Ovary (tissue), 7 donors: ENCODE measurements at regions not wholly inside any gene's neighbourhood (a gene's known extent, or its start where the extent isn't known, plus 50 kb on each side); places are given as distances from the start of the nearest gene placed in this dataset.

ENCODE experiments used
- DNase-seq, 5 donors: peaks; one replicate each; pipeline ENCODE4 v3.0.0-alpha.2; 2019 to 2020
- H3K27ac ChIP-seq, 2 donors: fragments of 200-600 bp; one replicate each; pipeline versions ENCODE4 v1.5.1 to v1.8.0; 2019 to 2022
- H3K27me3 ChIP-seq: fragments of 200-600 bp; one replicate; pipeline ENCODE4 v1.8.0; 2022
- H3K36me3 ChIP-seq: fragments of 200-600 bp; sonication (generic); one replicate; pipeline ENCODE4 v1.5.1; 2019
- H3K4me1 ChIP-seq: one replicate; pipeline ENCODE4 v1.8.1; 2013; ENCODE audit warnings: mild to moderate bottlenecking, moderate library complexity; ENCODE audit not compliant: insufficient read depth
- H3K4me3 ChIP-seq: fragments of 200-600 bp; sonication (generic); one replicate; pipeline ENCODE4 v1.5.1; 2017
- H3K9me3 ChIP-seq, 2 donors: fragments of 200-600 bp in 1 of 2; sonication (generic) in 1 of 2; one replicate each; pipeline versions ENCODE4 v1.5.1 to v1.8.1; 2013 to 2019; ENCODE audit warnings: mild to moderate bottlenecking in 1 of 2, moderate library complexity in 1 of 2
- CTCF ChIP-seq, 3 donors: fragments of 450-650 bp in 2 of 3; fragments of 200-600 bp in 1 of 3; IDR thresholded peaks; one replicate each; pipeline versions ENCODE4 v1.5.1 to v1.8.0; 2016 to 2022; ENCODE audit warnings: antibody characterized with exemption in 3 of 3, mild to moderate bottlenecking in 1 of 3
- EP300 ChIP-seq: sonication (generic); formaldehyde crosslinking; IDR thresholded peaks from one replicate; pipeline ENCODE4 v1.6.1; 2017; ENCODE audit warnings: antibody characterized with exemption
- POLR2A ChIP-seq: fragments of 450-650 bp; IDR thresholded peaks from one replicate; pipeline ENCODE4 v1.6.1; 2017; ENCODE audit warnings: antibody characterized with exemption, mild to moderate bottlenecking, moderate library complexity
- WGBS, 3 donors: extraction: QIAGEN DNeasy Blood & Tissue Kit in 1 of 3; methylation state at CpG; one replicate each; pipeline versions ENCODE4 v1.1.5 to v1.1.7; 2013 to 2017; 5-methylcytosine and 5-hydroxymethylcytosine counted together
- intact Hi-C, 4 donors: fragments of 100-400 bp; cut with DNase I; formaldehyde crosslinking; loops; one replicate each; pipeline versions ENCODE4 v1.11.0 to v1.15.1; 2022 to 2023
- donor health status: DM: no; HTN: no; CAD: no; lungs with moderate emphysema.
- donor health status: DM: no; HTN: no; CAD: no.
- donor health status: Bipolar disorder and iron deficiency.
- donor health status: DM: no; HTN: no; CAD: no.
- donor health status: DM: yes; HTN: yes; CAD: no.

- H3K4me1 ChIP-seq: no peaks in the 10 kb centered on the region
- 66 to 74% (median 71%) methylated on average over 4 of the region's 4 CpGs for WGBS, 3 donors
- H3K27me3 ChIP-seq: no peaks in the 10 kb centered on the region
- no peak overlapping the region for H3K4me3 ChIP-seq
- TF ChIP-seq CTCF (IDR thresholded peaks at IDR 0.05): no peak
- DNase-seq: no peak
- no peaks in the 10 kb centered on the region for H3K36me3 ChIP-seq
- H3K9me3 ChIP-seq: no peaks in the 10 kb centered on the region
- no peak overlapping the region for H3K27ac ChIP-seq
- intact Hi-C loops: loop anchor here in 1 of 4 donors (10.0 kb wide), 1 partner anchor 382 kb away; the partner anchor contains the start of gene TFPI2
Observed at GRCh38 chr7:94277236-94277635, 117.5 kb upstream of the COL1A2 start.

GRCh38 chr7:94280851-94281250 lies 113.8 kb upstream of the COL1A2 start:
- TF ChIP-seq POLR2A: no peak
- TF ChIP-seq CTCF (IDR thresholded peaks at IDR 0.05): no peak
- no peak for TF ChIP-seq EP300
- Histone ChIP-seq H3K4me3 (no peak overlapping the region), H3K36me3 (no peaks in the 10 kb centered on the region), H3K4me1 (no peaks in the 10 kb centered on the region), H3K27ac (no peak overlapping the region), H3K27me3 (no peaks in the 10 kb centered on the region), H3K9me3 (no peaks in the 10 kb centered on the region)
- DNase-seq: no peak
- intact Hi-C loops: loop anchor here in 1 of 4 donors (10.0 kb wide), 1 partner anchor 154 kb away; no protein-coding TSS in a partner anchor
- WGBS, 3 donors: 62 to 72% (median 65%) methylated on average over 2 of the region's 2 CpGs

GRCh38 chr7:94284104-94284503 lies 110.6 kb upstream of the COL1A2 start:
- 66 to 73% (median 69%) methylated on average over 2 of the region's 2 CpGs for WGBS, 3 donors
- TF ChIP-seq POLR2A (no peak), EP300 (no peak), CTCF (IDR thresholded peaks at IDR 0.05) (no peak)
- no peaks in the 10 kb centered on the region for H3K27me3 ChIP-seq
- no peak overlapping the region for H3K27ac ChIP-seq
- H3K9me3 ChIP-seq: no peaks in the 10 kb centered on the region
- H3K36me3 ChIP-seq: no peaks in the 10 kb centered on the region
- no peaks in the 10 kb centered on the region for H3K4me1 ChIP-seq
- no peak for DNase-seq
- intact Hi-C loops: loop anchor here in 1 of 4 donors (10.0 kb wide), 1 partner anchor 151 kb away; no protein-coding TSS in a partner anchor
- no peak overlapping the region for H3K4me3 ChIP-seq

- Histone ChIP-seq H3K27ac (no peak overlapping the region), H3K27me3 (no peaks in the 10 kb centered on the region), H3K4me3 (no peak overlapping the region), H3K36me3 (no peaks in the 10 kb centered on the region), H3K9me3 (no peaks in the 10 kb centered on the region), H3K4me1 (no peaks in the 10 kb centered on the region)
- TF ChIP-seq POLR2A: no peak
- TF ChIP-seq EP300: no peak
- no peak for TF ChIP-seq CTCF (IDR thresholded peaks at IDR 0.05)
- intact Hi-C loops: loop anchor here in 1 of 4 donors (10.0 kb wide), 1 partner anchor 149 kb away; no protein-coding TSS in a partner anchor
- no peak for DNase-seq
- WGBS, 3 donors: 53 to 76% (median 61%) methylated on average over 1 of the region's 1 CpG
Observed at GRCh38 chr7:94286111-94286510, 108.6 kb upstream of the COL1A2 start.
